22Rv1 (cell line): ENCODE measurements at regions not wholly inside any gene's neighbourhood (a gene's known extent, or its start where the extent isn't known, plus 50 kb on each side); places are given as distances from the start of the nearest gene placed in this dataset.

Experiments used
- H3K27ac ChIP-seq: fragments of 450-650 bp; 2 replicates; pipeline ENCODE4 v1.5.1; 2017
- CTCF ChIP-seq: fragments of 450-650 bp; IDR thresholded peaks from 2 replicates; pipeline ENCODE4 v1.5.1; 2017; ENCODE audit warnings: mild to moderate bottlenecking
- ZFX ChIP-seq: fragments of 450-650 bp; IDR thresholded peaks from 2 replicates; pipeline ENCODE4 v1.6.1; 2017; ENCODE audit warnings: antibody characterized with exemption, borderline replicate concordance

- H3K27ac ChIP-seq: no peak overlapping the region
- TF ChIP-seq CTCF: no peak
- no peak for TF ChIP-seq ZFX
These were observed 379.1 kb downstream of the ADRA2A start for GRCh38 chr10:111455776-111456426.

DNA sequence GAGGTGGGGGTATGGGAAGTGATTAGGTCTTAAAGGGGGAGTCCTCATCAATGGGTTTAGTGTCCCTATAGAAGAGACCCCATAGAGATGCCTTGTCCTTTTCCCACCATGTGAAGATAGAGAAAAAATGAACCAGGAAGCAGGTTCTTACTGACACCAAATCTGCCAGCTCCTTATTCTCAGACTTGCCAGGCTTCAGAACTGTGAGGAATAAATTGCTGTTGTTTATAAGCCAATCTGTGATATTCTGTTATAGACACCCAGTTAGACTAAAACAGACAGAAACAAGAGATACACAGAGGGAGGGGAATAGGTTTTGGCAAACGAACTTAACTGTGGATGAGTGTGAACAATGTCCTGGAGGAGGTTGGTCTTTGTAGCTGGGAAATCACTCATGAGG, 381.4 kb downstream of the ADRA2A start:
- TF ChIP-seq ZFX (no peak), CTCF (no peak)
- H3K27ac ChIP-seq: no peak overlapping the region

DNA sequence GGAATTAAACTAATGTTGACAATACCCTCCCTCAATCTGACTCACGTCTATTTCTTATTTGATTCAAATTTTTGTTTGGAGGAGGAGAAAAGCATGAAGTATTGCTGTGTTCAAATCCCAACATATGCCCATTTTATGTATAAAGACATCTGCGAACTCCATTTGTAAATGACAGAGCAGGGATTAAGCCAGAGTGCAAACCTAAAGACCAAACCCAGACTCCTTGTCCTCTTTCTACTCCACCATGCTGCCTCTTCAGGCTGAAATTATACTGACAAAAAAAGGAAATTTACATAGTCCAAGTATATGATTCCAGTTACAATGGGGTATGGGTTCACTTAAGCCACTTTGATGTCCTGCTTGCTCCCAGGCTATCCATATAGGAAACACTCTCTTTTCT, 383.1 kb downstream of the ADRA2A start:
- no peak for TF ChIP-seq ZFX
- TF ChIP-seq CTCF: no peak
- no peak overlapping the region for H3K27ac ChIP-seq

DNA sequence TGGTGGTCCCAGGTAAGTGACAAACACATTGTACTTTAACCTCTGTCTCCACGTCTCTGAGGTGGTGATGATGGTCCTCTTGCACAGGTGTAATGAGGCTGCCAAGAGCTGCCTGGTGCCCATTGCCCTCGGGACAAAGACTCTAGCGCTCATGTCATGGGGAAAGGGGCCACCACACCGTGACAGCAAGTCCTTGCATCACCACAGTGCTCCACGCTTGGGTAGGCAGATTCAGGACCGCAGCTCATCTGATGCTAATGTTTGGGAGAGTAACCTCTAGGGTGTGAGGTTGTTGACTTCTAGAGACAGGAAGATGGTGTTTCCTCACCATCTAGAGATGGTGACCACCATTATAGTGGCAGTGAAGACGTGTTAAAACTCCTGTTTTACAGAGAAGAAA, 395.6 kb downstream of the ADRA2A start:
- TF ChIP-seq CTCF (no peak), ZFX (no peak)
- no peak overlapping the region for H3K27ac ChIP-seq

- no peak for TF ChIP-seq CTCF
- TF ChIP-seq ZFX: no peak
- H3K27ac ChIP-seq: no peak overlapping the region
These were observed 396.5 kb downstream of the ADRA2A start for GRCh38 chr10:111473361-111473760.

- no peak overlapping the region for H3K27ac ChIP-seq
- TF ChIP-seq ZFX: no peak
- TF ChIP-seq CTCF: no peak
These were observed 398.0 kb downstream of the ADRA2A start for GRCh38 chr10:111474786-111475185.

DNA sequence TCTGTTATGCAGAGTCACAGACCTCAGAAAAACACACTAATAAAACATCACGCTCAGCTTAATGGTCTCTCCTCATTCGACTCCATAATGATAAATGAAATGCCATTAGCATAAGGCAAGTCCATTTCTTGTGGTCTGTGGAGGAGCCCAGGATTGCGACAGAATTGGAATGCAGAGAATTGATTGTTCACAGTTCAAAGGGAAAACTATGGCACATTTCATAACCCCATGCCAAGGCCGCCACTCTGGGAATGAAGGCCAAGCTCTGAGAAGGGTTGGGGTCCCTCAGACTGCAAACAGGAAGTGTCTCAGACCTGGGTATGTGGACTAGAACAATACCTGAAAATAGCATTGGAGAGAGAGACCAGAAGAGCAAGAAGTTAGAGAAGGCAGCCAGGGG, 398.9 kb downstream of the ADRA2A start:
- H3K27ac ChIP-seq: no peak overlapping the region
- no peak for TF ChIP-seq ZFX
- TF ChIP-seq CTCF: no peak
